ENCODE measurements at regions not wholly inside any gene's neighbourhood (a gene's known extent, or its start where the extent isn't known, plus 50 kb on each side); places are given as distances from the start of the nearest gene placed in this dataset.

DNA sequence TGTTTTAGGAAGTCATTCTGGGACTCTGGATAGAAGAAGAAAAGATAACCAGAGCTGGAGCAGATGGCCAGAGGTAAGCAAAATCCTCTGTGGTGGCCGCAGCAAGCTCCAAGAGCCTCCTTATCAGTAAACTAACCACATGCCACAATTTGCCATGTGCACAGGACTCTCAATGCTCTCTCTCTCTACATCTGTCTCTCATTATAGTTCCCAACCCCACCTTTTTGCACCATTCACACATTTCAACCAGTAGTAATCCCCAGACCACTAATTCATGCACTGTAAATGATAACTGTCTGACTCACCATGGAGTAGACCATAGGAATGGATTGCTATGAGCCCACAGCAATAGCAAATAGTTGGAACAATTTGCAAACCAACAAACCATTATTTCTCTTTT, 526.1 kb downstream of the TLR4 start:
- FAIRE-seq (no peak), ATAC-seq (no peak), DNase-seq (ENCODE audit: low read depth, low spot score) (no peak)
- intact Hi-C loops (cut with micrococcal nuclease; ENCODE audit: unreplicated experiment): loop anchor here (10.0 kb wide), 1 partner anchor 64 kb away; no protein-coding TSS in a partner anchor
- ChIA-PET CTCF (no interaction called here), POLR2A (no interaction called here), SMC1A (ENCODE audit: uncharacterized antibody, unreplicated experiment) (no interaction called here), RAD21 (ENCODE audit: unreplicated experiment) (no interaction called here)
- no peak overlapping the region for H3K9ac ChIP-seq (ENCODE audit: control insufficient read depth, insufficient read depth, low read length)
- no peaks in the 10 kb centered on the region for H3K36me3 ChIP-seq (ENCODE audit: control insufficient read depth in 2 of 2, insufficient read depth in 2 of 2, low read length in 1 of 2)
- WGBS (ENCODE audit: insufficient coverage, insufficient replicate concordance, low lambda C conversion rate, missing lambda C conversion rate): 0% methylated on average over 1 of the region's 1 CpG
- H3K9me3 ChIP-seq (replicated peaks; ENCODE audit: control insufficient read depth, insufficient read depth, low read length): no peaks in the 10 kb centered on the region
- H3K4me3 ChIP-seq: no peak overlapping the region
- in situ Hi-C loops (cut with MboI): no loop called here
- H3K4me2 ChIP-seq (ENCODE audit: control insufficient read depth, insufficient read depth): no peak overlapping the region
- H4K20me1 ChIP-seq (ENCODE audit: control insufficient read depth, insufficient read depth): no peaks in the 10 kb centered on the region
- no peaks in the 10 kb centered on the region for H3K79me2 ChIP-seq (ENCODE audit: control insufficient read depth, insufficient read depth, low read length)
- BruUV-seq (replicated peaks): no TSS peak
- no peak overlapping the region for H3K27ac ChIP-seq (ENCODE audit: control insufficient read depth, insufficient read depth)
- no peaks in the 10 kb centered on the region for H3K4me1 ChIP-seq (ENCODE audit: control insufficient read depth, insufficient read depth, low read length)
- H2AFZ ChIP-seq (ENCODE audit: control insufficient read depth, low read depth, low read length): no peak overlapping the region
- H3K27me3 ChIP-seq (replicated peaks in 1 of 2; ENCODE audit: control insufficient read depth in 2 of 2, insufficient read depth in 2 of 2, low read length in 1 of 2): no peaks in the 10 kb centered on the region; a peak in 1 of 4 replicates
- no peak for TF ChIP-seq TAF1 (IDR thresholded peaks at IDR 0.05; ENCODE audit: borderline replicate concordance, low read depth, low read length)
- TF ChIP-seq BACH1 (IDR thresholded peaks at IDR 0.05; ENCODE audit: borderline replicate concordance): no peak
- no peak for TF ChIP-seq MTA3 (IDR thresholded peaks at IDR 0.05; ENCODE audit: borderline replicate concordance, low read length)
- no peak for TF ChIP-seq RAD21 (IDR thresholded peaks at IDR 0.05; ENCODE audit: insufficient read depth, low read depth, low read length)
- TF ChIP-seq REST (IDR thresholded peaks at IDR 0.05; ENCODE audit: low read depth, low read length): no peak
- TF ChIP-seq CUX1 (IDR thresholded peaks at IDR 0.05; ENCODE audit: insufficient replicate concordance, low read depth, low read length): no peak
- TF ChIP-seq PML (IDR thresholded peaks at IDR 0.05; ENCODE audit: low read length): no peak
- no peak for TF ChIP-seq PAX5 (IDR thresholded peaks at IDR 0.05; ENCODE audit: borderline replicate concordance, low read depth, low read length)
- TF ChIP-seq, protein P1, sequence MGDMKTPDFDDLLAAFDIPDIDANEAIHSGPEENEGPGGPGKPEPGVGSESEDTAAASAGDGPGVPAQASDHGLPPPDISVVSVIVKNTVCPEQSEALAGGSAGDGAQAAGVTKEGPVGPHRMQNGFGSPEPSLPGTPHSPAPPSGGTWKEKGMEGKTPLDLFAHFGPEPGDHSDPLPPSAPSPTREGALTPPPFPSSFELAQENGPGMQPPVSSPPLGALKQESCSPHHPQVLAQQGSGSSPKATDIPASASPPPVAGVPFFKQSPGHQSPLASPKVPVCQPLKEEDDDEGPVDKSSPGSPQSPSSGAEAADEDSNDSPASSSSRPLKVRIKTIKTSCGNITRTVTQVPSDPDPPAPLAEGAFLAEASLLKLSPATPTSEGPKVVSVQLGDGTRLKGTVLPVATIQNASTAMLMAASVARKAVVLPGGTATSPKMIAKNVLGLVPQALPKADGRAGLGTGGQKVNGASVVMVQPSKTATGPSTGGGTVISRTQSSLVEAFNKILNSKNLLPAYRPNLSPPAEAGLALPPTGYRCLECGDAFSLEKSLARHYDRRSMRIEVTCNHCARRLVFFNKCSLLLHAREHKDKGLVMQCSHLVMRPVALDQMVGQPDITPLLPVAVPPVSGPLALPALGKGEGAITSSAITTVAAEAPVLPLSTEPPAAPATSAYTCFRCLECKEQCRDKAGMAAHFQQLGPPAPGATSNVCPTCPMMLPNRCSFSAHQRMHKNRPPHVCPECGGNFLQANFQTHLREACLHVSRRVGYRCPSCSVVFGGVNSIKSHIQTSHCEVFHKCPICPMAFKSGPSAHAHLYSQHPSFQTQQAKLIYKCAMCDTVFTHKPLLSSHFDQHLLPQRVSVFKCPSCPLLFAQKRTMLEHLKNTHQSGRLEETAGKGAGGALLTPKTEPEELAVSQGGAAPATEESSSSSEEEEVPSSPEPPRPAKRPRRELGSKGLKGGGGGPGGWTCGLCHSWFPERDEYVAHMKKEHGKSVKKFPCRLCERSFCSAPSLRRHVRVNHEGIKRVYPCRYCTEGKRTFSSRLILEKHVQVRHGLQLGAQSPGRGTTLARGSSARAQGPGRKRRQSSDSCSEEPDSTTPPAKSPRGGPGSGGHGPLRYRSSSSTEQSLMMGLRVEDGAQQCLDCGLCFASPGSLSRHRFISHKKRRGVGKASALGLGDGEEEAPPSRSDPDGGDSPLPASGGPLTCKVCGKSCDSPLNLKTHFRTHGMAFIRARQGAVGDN (IDR thresholded peaks at IDR 0.05): no peak

Data from GM12878 (cell line).